HG02870 (cell line): ENCODE measurements at regions not wholly inside any gene's neighbourhood (a gene's known extent, or its start where the extent isn't known, plus 50 kb on each side); places are given as distances from the start of the nearest gene placed in this dataset.
"Not testable (repeated sequence)": the region's sequence is repeated elsewhere in the genome, so short reads cannot be mapped to it uniquely, and the experiment has no call there.

ENCODE experiments used
- ATAC-seq: cut with Tn5 transposase; IDR thresholded peaks from one replicate; pipeline ENCODE4 v1.9.1; 2021; ENCODE audit warnings: mild to moderate bottlenecking, moderate library complexity; ENCODE audit not compliant: unreplicated experiment

GRCh38 chr12:19896534-19896933, 457.2 kb downstream of the AEBP2 start:
- no peak for ATAC-seq

GRCh38 chr12:19897900-19898408, 458.7 kb downstream of the AEBP2 start:
- no peak for ATAC-seq

- no peak for ATAC-seq
These were observed 462.5 kb downstream of the AEBP2 start for GRCh38 chr12:19901841-19902240.

- ATAC-seq = no peak
These were observed 463.5 kb upstream of the PDE3A start for GRCh38 chr12:19904819-19905218.

GRCh38 chr12:19908830-19909229, 459.5 kb upstream of the PDE3A start:
- ATAC-seq = no peak

- no peak for ATAC-seq
These were observed 458.9 kb upstream of the PDE3A start for GRCh38 chr12:19909418-19909817.

GRCh38 chr12:19910681-19911080, 457.7 kb upstream of the PDE3A start:
- ATAC-seq = no peak

- no peak for ATAC-seq
These were observed 455.3 kb upstream of the PDE3A start for GRCh38 chr12:19912991-19913390.

GRCh38 chr12:19915392-19916195, 452.7 kb upstream of the PDE3A start:
- ATAC-seq = no peak

- ATAC-seq = no peak
These were observed 452.1 kb upstream of the PDE3A start for GRCh38 chr12:19916196-19916753.

GRCh38 chr12:19916974-19917373, 451.4 kb upstream of the PDE3A start:
- no peak for ATAC-seq

GRCh38 chr12:19921716-19922115, 446.6 kb upstream of the PDE3A start:
- ATAC-seq = not testable (repeated sequence)

GRCh38 chr12:19922717-19923116, 445.6 kb upstream of the PDE3A start:
- ATAC-seq = no peak

GRCh38 chr12:19924360-19924759, 444.0 kb upstream of the PDE3A start:
- ATAC-seq = no peak

- ATAC-seq = no peak
These were observed 442.5 kb upstream of the PDE3A start for GRCh38 chr12:19925841-19926240.

- no peak for ATAC-seq
These were observed 442.1 kb upstream of the PDE3A start for GRCh38 chr12:19926266-19926665.

- no peak for ATAC-seq
These were observed 440.7 kb upstream of the PDE3A start for GRCh38 chr12:19927661-19928060.

- ATAC-seq = no peak
These were observed 435.9 kb upstream of the PDE3A start for GRCh38 chr12:19932413-19932812.

- no peak for ATAC-seq
These were observed 434.4 kb upstream of the PDE3A start for GRCh38 chr12:19933924-19934323.

GRCh38 chr12:19937161-19937560, 431.2 kb upstream of the PDE3A start:
- ATAC-seq = no peak

- ATAC-seq = no peak
These were observed 430.3 kb upstream of the PDE3A start for GRCh38 chr12:19938031-19938430.

- no peak for ATAC-seq
These were observed 429.8 kb upstream of the PDE3A start for GRCh38 chr12:19938491-19938890.
